ENCODE measurements at regions not wholly inside any gene's neighbourhood (a gene's known extent, or its start where the extent isn't known, plus 50 kb on each side); places are given as distances from the start of the nearest gene placed in this dataset.
"Not testable (repeated sequence)": the region's sequence is repeated elsewhere in the genome, so short reads cannot be mapped to it uniquely, and the experiment has no call there.

GRCh38 chr5:21483790-21484497, 1369.2 kb downstream of the CDH12 start:
- DNase-seq (ENCODE audit: low read depth in 2 of 2): not testable (repeated sequence)

- DNase-seq (ENCODE audit: low read depth in 2 of 2): not testable (repeated sequence)
Observed at GRCh38 chr5:21482983-21483650, 1370.0 kb downstream of the CDH12 start.

GRCh38 chr5:21482522-21482921, 1370.6 kb downstream of the CDH12 start:
- DNase-seq (ENCODE audit: low read depth in 2 of 2): not testable (repeated sequence)

GRCh38 chr5:21481320-21482270, 1371.5 kb downstream of the CDH12 start:
- DNase-seq (ENCODE audit: low read depth in 2 of 2): not testable (repeated sequence)

GRCh38 chr5:21480054-21480453, 1373.1 kb downstream of the CDH12 start:
- DNase-seq (ENCODE audit: low read depth in 2 of 2): not testable (repeated sequence)

- DNase-seq (ENCODE audit: low read depth in 2 of 2): not testable (repeated sequence)
Observed at GRCh38 chr5:21473981-21474380, 1379.2 kb downstream of the CDH12 start.

GRCh38 chr5:21473436-21473835, 1379.7 kb downstream of the CDH12 start:
- not testable (repeated sequence) for DNase-seq (ENCODE audit: low read depth in 2 of 2)

GRCh38 chr5:21471691-21472090, 1381.5 kb downstream of the CDH12 start:
- not testable (repeated sequence) for DNase-seq (ENCODE audit: low read depth in 2 of 2)

GRCh38 chr5:21469523-21470101, 1383.5 kb downstream of the CDH12 start:
- DNase-seq (ENCODE audit: low read depth in 2 of 2): not testable (repeated sequence)

- DNase-seq (ENCODE audit: low read depth in 2 of 2): not testable (repeated sequence)
Observed at GRCh38 chr5:21467544-21467943, 1385.6 kb downstream of the CDH12 start.

GRCh38 chr5:21459744-21460073, 1393.4 kb downstream of the CDH12 start:
- not testable (repeated sequence) for DNase-seq (ENCODE audit: low read depth in 2 of 2)

- DNase-seq (ENCODE audit: low read depth in 2 of 2): no peak
Observed at GRCh38 chr5:21452449-21452848, 1400.7 kb downstream of the CDH12 start.

GRCh38 chr5:21432646-21433045, 1420.5 kb downstream of the CDH12 start:
- no peak for DNase-seq (ENCODE audit: low read depth in 2 of 2)

- no peak for DNase-seq (ENCODE audit: low read depth in 2 of 2)
Observed at GRCh38 chr5:21424907-21425306, 1428.2 kb downstream of the CDH12 start.

- no peak for DNase-seq (ENCODE audit: low read depth in 2 of 2)
Observed at GRCh38 chr5:21419383-21419782, 1431.4 kb upstream of the CDH18 start.

- not testable (repeated sequence) for DNase-seq (ENCODE audit: low read depth in 2 of 2)
Observed at GRCh38 chr5:21402089-21402488, 1414.1 kb upstream of the CDH18 start.

GRCh38 chr5:21398511-21398910, 1410.5 kb upstream of the CDH18 start:
- no peak for DNase-seq (ENCODE audit: low read depth in 2 of 2)

- DNase-seq (ENCODE audit: low read depth in 2 of 2): no peak
Observed at GRCh38 chr5:21397693-21398092, 1409.7 kb upstream of the CDH18 start.

- DNase-seq (ENCODE audit: low read depth in 2 of 2): no peak
Observed at GRCh38 chr5:21391506-21391905, 1403.5 kb upstream of the CDH18 start.

GRCh38 chr5:21360754-21361153, 1372.8 kb upstream of the CDH18 start:
- DNase-seq (ENCODE audit: low read depth in 2 of 2): not testable (repeated sequence)

- not testable (repeated sequence) for DNase-seq (ENCODE audit: low read depth in 2 of 2)
Observed at GRCh38 chr5:21341948-21342261, 1353.9 kb upstream of the CDH18 start.

Data from fibroblast of skin of left quadriceps (primary cell).